Heart right ventricle (tissue), 16 donors: ENCODE measurements at regions not wholly inside any gene's neighbourhood (a gene's known extent, or its start where the extent isn't known, plus 50 kb on each side); places are given as distances from the start of the nearest gene placed in this dataset.

ENCODE experiments used
- ATAC-seq, 8 donors: fragments of 200-7000 bp; cut with Tn5 transposase; one replicate each; pipeline ENCODE4 v1.9.1; 2020; ENCODE audit warnings: mild to moderate bottlenecking in 8 of 8, moderate library complexity in 8 of 8, moderate number of reproducible peaks in 1 of 8
- DNase-seq, 2 donors: peaks; one replicate each; pipeline ENCODE4 v3.0.0-alpha.2; 2020
- H3K27ac ChIP-seq, 10 donors: fragments of 200-600 bp; sonication (generic) in 2 of 10; one replicate each; pipeline versions ENCODE4 v1.5.0 to v1.8.0; 2020 to 2022; ENCODE audit warnings: mild to moderate bottlenecking in 3 of 10
- H3K27me3 ChIP-seq, 7 donors: fragments of 200-600 bp; one replicate each; pipeline ENCODE4 v1.8.0; 2021 to 2022; ENCODE audit warnings: mild to moderate bottlenecking in 2 of 7
- H3K36me3 ChIP-seq, 9 donors: fragments of 200-600 bp; sonication (generic) in 1 of 9; one replicate each; pipeline versions ENCODE4 v1.5.0 to v1.8.0; 2020 to 2022; ENCODE audit warnings: mild to moderate bottlenecking in 2 of 9
- H3K4me1 ChIP-seq, 9 donors: fragments of 200-600 bp; sonication (generic) in 1 of 9; one replicate each; pipeline versions ENCODE4 v1.5.0 to v1.8.0; 2020 to 2022; ENCODE audit warnings: mild to moderate bottlenecking in 4 of 9
- H3K4me3 ChIP-seq, 10 donors: fragments of 200-600 bp; sonication (generic) in 2 of 10; one replicate each; pipeline versions ENCODE4 v1.5.0 to v1.8.0; 2020 to 2022; ENCODE audit warnings: mild to moderate bottlenecking in 7 of 10, moderate library complexity in 2 of 10
- H3K9me3 ChIP-seq, 11 donors: fragments of 200-600 bp in 10 of 11; sonication (generic) in 2 of 11; one replicate each; pipeline versions ENCODE4 v1.5.0 to v1.8.0; 2013 to 2022; ENCODE audit warnings: mild to moderate bottlenecking in 2 of 11, control low read depth in 1 of 11, moderate library complexity in 1 of 11
- CTCF ChIP-seq, 9 donors: fragments of 200-600 bp; sonication (generic) in 2 of 9; IDR thresholded peaks; one replicate each; pipeline versions ENCODE4 v1.5.0 to v1.8.0; 2021 to 2022; ENCODE audit warnings: antibody characterized with exemption in 9 of 9, mild to moderate bottlenecking in 5 of 9, moderate library complexity in 1 of 9
- WGBS, 2 donors: extraction: QIAGEN DNeasy Blood & Tissue Kit; methylation state at CpG; one replicate each; pipeline ENCODE4 v1.1.7; 2013; ENCODE audit warnings: inconsistent platforms in 1 of 2; 5-methylcytosine and 5-hydroxymethylcytosine counted together
- intact Hi-C, 10 donors: fragments of 100-400 bp; cut with DNase I; formaldehyde crosslinking; loops; one replicate each; pipeline versions ENCODE4 v1.11.1 to v1.14.2; 2022
- donor health status: Arrhythmogenic right ventricular cardiomyopathy.
- donor health status: ischemic (EF 13 %, LVEDD 7.1; RV severe dilation, severe dysfunction).
- donor health status: healthy with polysubstance abuse.
- donor health status: DM: no; HTN: yes; CAD: no.
- donor health status: DM: no; HTN: no; CAD: no.
- donor health status: ischemic (EF 25% LVEDD 6.9; RV normal size, moderate dysfunction).
- donor health status: ischemic (EF 25% LVEDD 5.7; RV mildly dilated, moderate dysfunction).
- donor health status: healthy.
- donor health status: DM: yes; HTN: yes; CAD: no.
- donor health status: Ischemic cardiomyopathy.
- donor health status: ischemic (EF 35%, LVEDD 5.7; RV mildly dilated, moderate dysfunction).
- donor health status: nonischemic (EF 11% LVEDD 7.7; RV severe dilation, severe dysfunction).
- donor health status: DM: yes; HTN: yes; CAD: no.
- donor health status: PGD.
- donor health status: ischemic (EF 29% LVEDD 5.4; RV normal size, mild dysfunction).
- donor health status: nonischemic (EF 23%, LVEDD 6.1; RV moderate dilation, normal function).

DNA sequence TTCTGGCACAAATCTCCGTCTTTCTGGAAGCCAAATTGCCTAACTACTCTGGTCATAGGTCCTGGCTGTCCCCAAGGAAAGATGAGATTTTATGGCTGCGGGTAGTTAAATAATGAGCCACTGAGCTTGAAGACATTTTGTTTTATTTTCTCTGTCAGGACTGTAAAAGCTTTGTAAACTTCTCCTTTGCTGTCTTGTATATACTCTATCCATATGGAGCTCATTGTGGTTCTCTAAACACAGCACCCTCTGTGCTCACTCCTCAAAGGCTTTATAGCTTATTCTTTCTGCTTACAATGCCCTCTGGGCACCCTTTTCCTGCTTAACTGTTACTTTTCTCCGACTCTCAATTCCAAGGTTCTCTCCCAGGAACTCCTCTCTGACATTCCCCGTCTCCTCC lies 209.1 kb downstream of the CMPK2 start:
- ATAC-seq (no peak), DNase-seq (no peak)
- intact Hi-C loops = no loop called here
- Histone ChIP-seq H3K36me3 (no peaks in the 10 kb centered on the region), H3K4me3 (no peak overlapping the region), H3K4me1 (no peaks in the 10 kb centered on the region), H3K27ac (no peak overlapping the region), H3K27me3 (peaks cover 0 to 3% (median 0%) of the 10 kb centered on the region in 7 donors), H3K9me3 (no peaks in the 10 kb centered on the region)
- WGBS, 2 donors = 77 to 85% methylated on average over 4 of the region's 4 CpGs
- no peak for TF ChIP-seq CTCF (IDR thresholded peaks at IDR 0.05)

- intact Hi-C loops = no loop called here
- no peaks in the 10 kb centered on the region for H3K36me3 ChIP-seq
- WGBS, 2 donors = 53 to 79% methylated on average over 5 of the region's 5 CpGs
- no peaks in the 10 kb centered on the region for H3K27me3 ChIP-seq
- H3K27ac ChIP-seq = no peak overlapping the region
- H3K4me3 ChIP-seq = no peak overlapping the region
- no peak for TF ChIP-seq CTCF (IDR thresholded peaks at IDR 0.05)
- DNase-seq (no peak), ATAC-seq (no peak)
- H3K4me1 ChIP-seq = no peaks in the 10 kb centered on the region
- H3K9me3 ChIP-seq = no peaks in the 10 kb centered on the region
These were observed 208.6 kb downstream of the CMPK2 start for GRCh38 chr2:6657136-6657535.

DNA sequence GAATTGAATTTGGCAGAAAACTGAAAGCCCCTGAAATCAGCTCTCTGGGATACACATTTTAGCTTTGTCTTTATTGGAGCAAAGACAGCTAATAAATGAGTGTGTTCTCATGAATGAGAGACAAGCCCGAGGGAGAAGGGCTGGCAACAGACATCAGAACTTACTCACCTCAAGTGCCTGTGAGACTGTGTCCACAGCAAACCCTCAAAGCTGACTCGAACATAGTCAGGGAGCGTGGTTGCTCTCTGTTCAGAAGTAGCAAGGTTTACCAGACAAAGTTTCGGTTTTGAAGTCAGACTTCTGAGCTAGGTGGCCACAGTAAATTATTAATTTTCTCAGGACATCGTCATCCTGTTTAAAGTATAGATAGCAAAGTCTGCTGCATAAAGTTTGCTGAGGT lies 207.9 kb downstream of the CMPK2 start:
- no peak for TF ChIP-seq CTCF (IDR thresholded peaks at IDR 0.05)
- Histone ChIP-seq H3K9me3 (no peaks in the 10 kb centered on the region), H3K27me3 (no peaks in the 10 kb centered on the region), H3K4me3 (no peak overlapping the region), H3K27ac (no peak overlapping the region), H3K36me3 (no peaks in the 10 kb centered on the region), H3K4me1 (no peaks in the 10 kb centered on the region)
- ATAC-seq (no peak), DNase-seq (no peak)
- intact Hi-C loops = no loop called here
- WGBS, 2 donors = 51 to 76% methylated on average over 5 of the region's 5 CpGs

GRCh38 chr2:6664332-6665061 lies 201.2 kb downstream of the CMPK2 start:
- TF ChIP-seq CTCF (IDR thresholded peaks at IDR 0.05) = no peak
- Histone ChIP-seq H3K27me3 (no peaks in the 10 kb centered on the region), H3K36me3 (no peaks in the 10 kb centered on the region), H3K4me3 (no peak overlapping the region), H3K27ac (no peak overlapping the region), H3K9me3 (no peaks in the 10 kb centered on the region), H3K4me1 (no peaks in the 10 kb centered on the region)
- WGBS, 2 donors = 57 to 59% methylated on average over 7 of the region's 7 CpGs
- intact Hi-C loops = no loop called here
- ATAC-seq = no peak
- no peak for DNase-seq
